ENCODE measurements at regions not wholly inside any gene's neighbourhood (a gene's known extent, or its start where the extent isn't known, plus 50 kb on each side); places are given as distances from the start of the nearest gene placed in this dataset.

- no peak for TF ChIP-seq USF1 (CRISPR knock-in tag; IDR thresholded peaks at IDR 0.05)
- no peak for TF ChIP-seq MAX (CRISPR knock-in tag; IDR thresholded peaks at IDR 0.05)
Measured at GRCh38 chr3:177571271-177571943, 374.1 kb upstream of the TBL1XR1 start (continued).

GRCh38 chr3:177571944-177572315, 374.6 kb upstream of the TBL1XR1 start:
- peaks cover 45% of the 10 kb centered on the region for H3K4me1 Mint-ChIP-seq
- CTCF ChIA-PET, result interaction anchor here (0.8 kb wide), 1 partner anchor 66 kb away, joined by 3 read pairs; no protein-coding TSS in a partner anchor

GRCh38 chr3:177574222-177574856, 377.1 kb upstream of the TBL1XR1 start:
- peak; percentile 35 for DNase-seq (ENCODE audit: low spot score)
- H3K9me3 Mint-ChIP-seq, result peaks cover 14% of the 10 kb centered on the region
- peak; percentile 90 for ATAC-seq

More at GRCh38 chr3:177571944-177572315, 374.6 kb upstream of the TBL1XR1 start:
- Mint-ChIP-seq H3K4me3 (no peak overlapping the region), H3K27me3 (ENCODE audit: low read depth) (no peaks in the 10 kb centered on the region), H3K9me3 (peaks cover 17% of the 10 kb centered on the region), H3K36me3 (peaks cover 11% of the 10 kb centered on the region), H3K27ac (no peak overlapping the region)
- no peak for TF ChIP-seq E2F1 (CRISPR knock-in tag; IDR thresholded peaks at IDR 0.05)
- TF ChIP-seq KAT7 (CRISPR knock-in tag; IDR thresholded peaks at IDR 0.05; ENCODE audit: borderline replicate concordance), result no peak
- DNase-seq (ENCODE audit: low spot score) (no peak), ATAC-seq (no peak)
- POLR2A ChIA-PET, result interaction anchor here (0.6 kb wide), 1 partner anchor 1503 kb away, joined by 3 read pairs; no protein-coding TSS in a partner anchor

More at GRCh38 chr3:177574222-177574856, 377.1 kb upstream of the TBL1XR1 start:
- H3K4me3 Mint-ChIP-seq, result no peak overlapping the region
- H3K27me3 Mint-ChIP-seq (ENCODE audit: low read depth), result no peaks in the 10 kb centered on the region
- peaks cover 11% of the 10 kb centered on the region for H3K36me3 Mint-ChIP-seq
- peaks cover 54% of the 10 kb centered on the region for H3K4me1 Mint-ChIP-seq
- H3K27ac Mint-ChIP-seq, result no peak overlapping the region
- TF ChIP-seq USF2 (CRISPR knock-in tag; IDR thresholded peaks at IDR 0.05) (no peak), ZSCAN18 (CRISPR knock-in tag; IDR thresholded peaks at IDR 0.05) (no peak), ZNF532 (CRISPR knock-in tag; IDR thresholded peaks at IDR 0.05; ENCODE audit: borderline replicate concordance) (no peak), NR1H2 (CRISPR knock-in tag; IDR thresholded peaks at IDR 0.05) (no peak)
- CTCF ChIA-PET, result no interaction called here
- POLR2A ChIA-PET, result no interaction called here
